Activated CD8-positive, alpha-beta memory T cell treated with anti-CD3 and anti-CD28 coated beads for 48 hours (primary cell): ENCODE measurements at regions not wholly inside any gene's neighbourhood (a gene's known extent, or its start where the extent isn't known, plus 50 kb on each side); places are given as distances from the start of the nearest gene placed in this dataset.

Source experiments
- DNase-seq, 3 experiments: peaks; one replicate each; pipeline ENCODE4 v3.0.0-alpha.2; 2020; ENCODE audit warnings: low read depth in 2 of 3, low spot score in 2 of 3

DNA sequence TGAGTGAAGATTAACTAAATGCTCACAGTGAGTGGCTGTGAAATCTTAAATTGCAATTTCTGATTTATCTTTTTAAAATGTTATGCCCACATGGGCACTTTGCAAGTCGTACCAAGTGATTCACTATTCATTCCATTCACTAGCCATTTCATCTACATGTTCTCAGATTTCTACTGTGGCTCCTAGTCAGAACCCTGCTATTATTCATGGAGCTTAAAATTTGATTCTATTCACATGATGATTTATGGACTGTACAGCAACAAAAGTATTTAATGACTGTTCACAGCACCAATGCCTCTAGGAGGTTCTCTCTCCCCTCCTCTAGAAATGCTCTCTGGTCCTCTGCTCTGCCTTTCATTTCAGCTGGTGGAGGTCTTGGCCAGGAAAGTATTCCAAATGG is 133.5 kb upstream of the MAP3K7 start:
- no peak for DNase-seq

GRCh38 chr6:90719321-90720195 is 132.7 kb upstream of the MAP3K7 start:
- no peak for DNase-seq

- no peak for DNase-seq
Measured at GRCh38 chr6:90716376-90716775, 129.5 kb upstream of the MAP3K7 start.

DNA sequence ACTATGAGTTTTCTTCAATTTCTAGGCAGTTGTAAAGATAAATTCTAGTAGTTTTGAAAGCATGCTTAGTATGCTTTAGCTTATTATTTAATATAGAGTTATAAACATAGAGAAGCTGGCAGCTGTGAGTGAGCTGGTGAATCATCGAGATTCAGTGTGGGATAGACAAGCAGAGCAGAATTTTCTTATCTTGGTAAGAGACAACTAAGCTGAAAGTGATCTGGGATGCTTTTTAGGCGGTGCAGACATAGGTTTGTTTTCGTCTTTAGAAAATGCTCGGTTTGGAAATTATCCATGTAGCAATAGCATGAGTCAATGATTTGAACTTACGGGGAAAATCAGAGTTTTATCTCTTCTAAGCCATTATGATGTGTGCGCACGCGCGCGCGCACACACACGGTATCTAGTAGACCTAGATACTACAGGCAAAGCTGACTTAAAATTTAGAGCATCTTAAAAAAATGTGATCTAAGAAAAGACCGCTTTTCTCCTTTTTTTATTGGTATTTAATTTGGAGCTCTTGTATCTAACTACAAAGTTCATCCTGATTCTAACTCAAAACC is 128.3 kb upstream of the MAP3K7 start:
- DNase-seq, result no peak

- DNase-seq, result no peak
Measured at GRCh38 chr6:90714319-90714718, 127.4 kb upstream of the MAP3K7 start.

DNA sequence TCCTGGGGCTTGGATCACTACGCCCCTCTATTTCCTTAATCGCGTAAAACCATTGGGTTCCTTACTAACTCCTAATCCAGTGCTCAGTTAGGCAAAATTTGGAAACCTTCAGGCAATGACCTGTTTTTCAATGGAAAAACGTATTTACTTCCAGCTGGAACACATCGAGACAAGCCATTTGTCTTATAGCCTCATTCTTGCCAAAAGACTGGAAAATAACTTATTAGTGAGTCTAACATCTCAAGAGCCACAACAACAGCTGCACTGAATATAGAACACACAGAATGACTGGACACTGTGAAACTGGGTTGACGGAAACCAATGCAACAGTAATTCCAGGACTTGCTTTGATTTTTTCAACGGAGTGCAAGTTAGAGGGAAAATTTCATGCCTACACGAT is 125.2 kb upstream of the MAP3K7 start:
- DNase-seq, result no peak

DNA sequence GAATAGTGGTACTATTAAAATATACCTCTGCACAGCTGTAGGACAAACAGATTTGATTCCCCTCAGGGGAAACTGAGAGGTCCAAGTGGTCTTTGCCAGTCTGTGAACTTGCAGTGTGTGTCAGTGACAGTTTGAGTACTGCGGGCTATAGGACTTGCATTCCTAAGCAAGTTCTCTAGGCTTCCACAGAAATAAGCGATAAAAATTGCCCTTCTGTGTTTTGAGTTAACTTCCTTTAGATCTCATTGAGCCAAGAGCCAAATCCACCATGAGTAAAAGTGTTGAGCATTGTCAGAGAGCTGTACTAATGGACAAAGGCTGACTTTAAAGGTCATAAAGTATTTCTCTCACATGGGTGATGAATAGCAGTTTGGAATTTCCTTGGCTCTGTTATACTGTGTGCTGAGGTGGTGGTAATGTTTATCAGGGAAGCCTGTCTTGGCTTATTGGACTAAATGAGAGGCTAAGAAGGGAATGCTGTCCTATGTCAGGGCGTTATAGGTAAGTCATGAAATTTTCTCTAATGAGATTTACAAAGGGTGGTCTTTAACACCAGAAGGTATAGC is 122.6 kb upstream of the MAP3K7 start:
- DNase-seq, result no peak

DNA sequence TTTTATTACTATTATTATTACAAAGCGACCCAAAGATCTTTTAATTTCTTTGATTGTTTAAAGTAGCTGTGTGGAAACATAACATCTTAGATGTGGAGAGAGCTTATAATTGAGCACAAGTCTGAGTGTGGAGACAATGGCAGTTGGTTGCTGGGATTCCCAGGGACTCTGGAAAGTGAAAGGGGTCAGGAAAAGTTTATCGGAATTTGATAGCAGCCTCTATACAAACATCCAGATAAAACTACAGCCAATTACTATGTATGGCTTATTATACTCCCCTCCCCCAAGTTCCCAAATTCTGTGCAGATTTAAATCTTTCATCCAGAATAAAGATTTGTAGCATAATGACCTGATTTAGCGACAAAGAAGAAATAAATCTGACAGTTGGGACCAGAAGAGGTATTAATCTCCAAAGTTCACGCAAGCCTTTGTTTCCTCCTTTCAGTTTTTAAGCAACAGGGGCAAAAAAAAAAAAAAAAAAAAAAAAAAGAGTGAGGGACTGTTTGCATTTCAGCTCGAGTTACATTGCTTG is 121.4 kb upstream of the MAP3K7 start:
- DNase-seq, result no peak

DNA sequence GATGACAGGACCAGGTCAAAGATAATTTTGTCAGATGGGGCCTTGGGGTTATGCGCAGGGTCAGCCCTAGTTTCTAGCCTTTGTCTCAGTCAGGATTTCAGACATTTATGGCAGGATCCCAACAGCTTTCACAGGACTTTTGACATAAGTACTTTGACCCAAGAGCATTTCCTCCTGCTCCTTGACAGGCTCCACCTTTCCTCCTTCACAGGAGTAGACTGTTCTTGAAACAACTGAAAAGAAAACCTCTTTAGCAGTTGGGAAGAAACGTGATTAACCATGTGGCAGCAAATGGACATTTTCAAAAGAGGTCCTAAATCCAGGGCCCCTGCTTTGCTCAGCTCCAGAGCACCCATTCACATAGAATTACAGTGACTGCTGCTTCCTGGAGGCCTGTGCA is 120.4 kb upstream of the MAP3K7 start:
- DNase-seq, result no peak

DNA sequence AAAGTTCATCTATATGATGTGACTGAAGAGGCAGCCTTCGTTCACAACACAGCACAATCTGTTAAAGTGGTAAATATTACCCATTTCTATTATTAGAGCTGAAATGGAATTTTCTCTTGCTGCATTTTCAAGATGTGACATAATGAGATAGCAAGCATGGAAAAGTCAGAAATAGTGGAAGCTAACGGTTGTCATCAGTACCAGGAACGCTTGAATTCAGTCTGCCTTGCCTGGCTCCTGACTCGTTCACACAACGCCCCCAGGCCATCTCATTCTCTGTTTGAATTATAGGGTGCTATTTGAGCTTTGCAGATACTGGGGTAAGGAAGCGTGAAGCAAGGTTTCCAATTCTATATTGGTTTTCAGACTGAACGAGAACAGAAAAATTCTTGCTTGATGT is 116.5 kb upstream of the MAP3K7 start:
- no peak for DNase-seq

DNA sequence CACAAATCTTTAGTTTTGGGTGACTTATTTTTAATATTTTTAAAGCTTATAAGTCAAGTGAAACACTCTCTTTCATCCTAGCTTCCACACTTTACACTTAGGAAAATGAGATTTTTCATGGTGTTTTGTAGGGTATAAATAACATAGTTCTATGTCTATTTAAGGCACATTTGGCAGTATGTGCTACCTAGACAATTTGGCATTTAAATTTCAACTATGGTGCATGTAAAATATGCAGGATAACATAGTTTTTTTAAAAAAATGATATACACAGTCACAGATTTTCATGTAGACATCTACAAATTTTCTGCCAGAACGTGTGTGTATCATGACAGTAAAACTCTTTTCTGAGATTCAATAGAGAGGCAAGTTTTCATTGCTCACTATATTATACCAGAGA is 115.1 kb upstream of the MAP3K7 start:
- no peak for DNase-seq

DNA sequence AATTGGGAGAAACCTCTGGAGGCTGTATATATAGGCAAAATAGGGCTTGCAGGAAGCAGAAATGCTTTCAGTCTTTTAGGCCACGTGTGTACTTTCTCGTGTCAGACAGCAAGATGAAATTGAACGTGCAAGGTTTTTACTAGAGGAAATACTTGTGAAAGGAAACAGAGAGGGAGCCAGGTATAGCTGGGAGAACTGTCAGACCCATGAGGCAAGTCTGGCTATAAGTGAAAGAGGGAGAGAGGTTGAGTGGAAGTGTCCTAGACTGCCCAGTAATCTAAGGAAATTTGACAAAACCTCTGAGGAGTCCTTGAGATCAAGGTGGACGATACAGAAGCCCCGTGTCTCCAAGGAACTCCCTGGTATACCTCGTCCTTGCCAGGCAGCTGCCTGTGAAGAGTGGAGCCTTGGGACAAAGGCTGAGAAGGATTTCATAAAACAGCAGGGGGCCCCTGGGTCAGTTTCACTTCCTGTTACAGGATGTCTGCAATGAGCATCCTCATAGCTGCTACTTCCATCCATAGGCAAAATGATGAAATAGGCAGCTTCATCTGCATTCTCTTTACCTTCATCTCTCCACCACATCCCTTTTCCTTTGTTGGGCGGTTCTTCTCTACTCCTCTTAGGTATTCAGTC is 114.4 kb upstream of the MAP3K7 start:
- DNase-seq, result no peak

DNA sequence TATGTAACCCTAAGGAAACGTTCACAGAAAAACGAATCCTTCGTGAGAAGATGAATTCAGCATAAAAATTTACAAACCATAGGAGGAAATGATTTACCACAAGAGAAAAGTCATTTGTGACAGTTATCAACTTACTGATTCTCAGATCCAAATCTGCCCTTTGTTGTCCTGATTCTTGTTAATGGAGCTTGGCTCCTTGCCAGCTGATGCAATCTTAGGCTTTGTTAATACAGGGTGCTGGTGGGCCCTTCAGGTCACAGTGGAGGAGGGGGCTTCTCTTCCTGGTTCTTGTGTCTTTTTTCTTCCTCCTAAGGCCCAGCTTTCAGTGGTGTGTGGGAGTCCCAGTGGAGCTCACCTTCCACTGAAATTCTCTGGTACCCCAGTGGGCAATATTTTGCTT is 108.4 kb upstream of the MAP3K7 start:
- no peak for DNase-seq

GRCh38 chr6:90694802-90695201 is 107.9 kb upstream of the MAP3K7 start:
- DNase-seq, result no peak

- no peak for DNase-seq
Measured at GRCh38 chr6:90691823-90692222, 105.0 kb upstream of the MAP3K7 start.

DNA sequence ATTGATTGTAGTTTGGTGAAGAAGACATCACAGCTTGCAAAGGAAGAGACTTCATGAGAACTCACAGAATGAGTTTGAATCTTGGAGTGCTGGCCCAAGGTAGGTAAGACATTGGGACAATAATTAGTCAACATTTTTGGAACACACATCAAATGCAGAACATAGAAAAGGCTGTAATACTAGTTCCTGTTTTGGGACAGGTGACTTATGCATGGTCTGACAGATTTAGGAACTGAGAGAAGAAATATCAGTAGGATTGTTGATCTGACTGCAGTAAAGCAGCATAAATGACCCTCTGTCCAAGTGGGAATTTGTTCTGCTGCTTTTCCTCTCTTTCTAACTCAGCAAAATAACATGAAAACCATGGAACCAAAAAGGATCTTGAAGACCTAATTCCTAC is 102.3 kb upstream of the MAP3K7 start:
- no peak for DNase-seq

- no peak for DNase-seq
Measured at GRCh38 chr6:90687775-90688380, 101.0 kb upstream of the MAP3K7 start.

- no peak for DNase-seq
Measured at GRCh38 chr6:90681863-90682262, 95.0 kb upstream of the MAP3K7 start.

GRCh38 chr6:90678049-90678779 is 91.3 kb upstream of the MAP3K7 start:
- no peak for DNase-seq

- no peak for DNase-seq
Measured at GRCh38 chr6:90677440-90677839, 90.6 kb upstream of the MAP3K7 start.
